ENCODE measurements at regions not wholly inside any gene's neighbourhood (a gene's known extent, or its start where the extent isn't known, plus 50 kb on each side); places are given as distances from the start of the nearest gene placed in this dataset.
"Not testable (repeated sequence)": the region's sequence is repeated elsewhere in the genome, so short reads cannot be mapped to it uniquely, and the experiment has no call there.

DNA sequence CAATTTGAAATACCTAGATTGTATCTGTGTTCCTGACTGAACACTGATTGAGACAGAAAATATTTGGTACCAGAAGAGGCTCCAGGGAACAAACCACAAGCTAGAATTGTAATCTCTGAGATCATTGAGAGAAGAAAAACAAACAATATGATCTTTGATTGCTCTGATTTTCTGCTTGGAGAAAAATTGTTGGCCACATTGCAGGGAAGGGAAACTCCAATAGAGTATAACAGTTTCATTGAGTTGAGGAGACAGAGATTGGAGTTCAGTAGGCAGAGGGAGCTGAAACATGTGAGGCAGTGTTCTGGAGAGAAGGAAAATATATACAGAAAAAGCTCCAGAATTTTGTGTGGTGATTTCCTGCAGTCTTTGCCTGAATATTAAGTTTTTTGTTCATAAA, 158.2 kb downstream of the C4orf33 start:
- DNase-seq (ENCODE audit: low read depth, low spot score) = no peak

DNA sequence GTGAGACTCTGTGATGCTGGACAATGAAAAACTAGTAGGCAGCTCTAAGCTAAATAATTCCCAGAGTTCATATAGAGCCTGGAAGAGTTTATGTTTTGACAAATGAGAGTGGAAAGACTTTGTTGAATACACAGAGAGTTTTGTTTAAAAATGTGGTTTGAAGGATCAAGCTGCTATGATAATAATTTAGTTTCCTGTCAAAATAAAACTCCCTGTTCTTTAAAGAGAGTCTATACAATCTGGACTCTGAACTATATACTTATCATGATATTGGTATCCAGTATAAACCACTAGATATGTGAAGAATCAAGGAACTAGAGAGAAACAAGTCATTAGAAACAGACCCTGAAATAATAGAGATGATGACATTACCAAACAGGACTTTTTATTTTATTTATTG, 158.6 kb downstream of the C4orf33 start:
- no peak for DNase-seq (ENCODE audit: low read depth, low spot score)

- no peak for DNase-seq (ENCODE audit: low read depth, low spot score)
Observed at GRCh38 chr4:129261584-129261983, 165.6 kb downstream of the C4orf33 start.

GRCh38 chr4:129264008-129264657, 168.2 kb downstream of the C4orf33 start:
- no peak for DNase-seq (ENCODE audit: low read depth, low spot score)

- DNase-seq (ENCODE audit: low read depth, low spot score) = no peak
Observed at GRCh38 chr4:129278868-129279267, 182.9 kb downstream of the C4orf33 start.

DNA sequence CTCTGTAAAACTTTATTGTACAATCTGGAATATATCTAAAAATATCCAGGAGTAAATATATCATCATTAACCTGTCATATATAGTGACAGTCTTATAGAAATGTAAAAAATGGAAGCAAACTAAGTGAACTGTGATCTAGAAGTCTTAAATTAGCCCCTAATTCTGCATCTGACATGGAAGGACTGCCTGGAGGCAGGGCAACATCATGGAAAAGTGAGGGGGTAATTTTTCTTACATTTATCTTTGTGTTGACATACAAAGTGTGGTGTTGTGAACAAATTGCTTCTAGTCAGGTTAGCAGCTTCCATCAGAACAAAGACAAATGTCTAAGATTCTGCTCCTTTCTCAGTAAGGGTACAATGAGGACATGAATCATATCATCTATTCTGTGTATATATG, 186.3 kb downstream of the C4orf33 start:
- no peak for DNase-seq (ENCODE audit: low read depth, low spot score)

- not testable (repeated sequence) for DNase-seq (ENCODE audit: low read depth, low spot score)
Observed at GRCh38 chr4:129292194-129292593, 196.2 kb downstream of the C4orf33 start.

DNA sequence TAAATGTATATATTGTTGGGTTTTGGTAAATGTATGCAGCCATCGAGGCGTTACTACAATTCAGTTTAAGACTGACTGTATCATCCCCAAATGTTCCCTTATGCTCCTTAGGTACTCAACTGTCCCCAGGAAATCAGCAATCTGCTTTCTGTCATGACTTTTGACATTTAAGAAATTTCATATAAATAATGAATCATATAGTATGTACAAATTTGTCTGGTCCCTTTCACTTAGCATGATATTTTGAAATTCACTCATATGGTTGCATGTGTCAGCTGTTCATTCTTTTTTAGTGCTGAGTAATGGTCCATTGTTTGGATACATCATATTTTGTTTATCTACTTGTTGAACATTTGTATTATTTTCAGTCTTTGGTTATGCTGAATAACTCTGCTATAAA, 218.8 kb downstream of the C4orf33 start:
- DNase-seq (ENCODE audit: low read depth, low spot score) = no peak

DNA sequence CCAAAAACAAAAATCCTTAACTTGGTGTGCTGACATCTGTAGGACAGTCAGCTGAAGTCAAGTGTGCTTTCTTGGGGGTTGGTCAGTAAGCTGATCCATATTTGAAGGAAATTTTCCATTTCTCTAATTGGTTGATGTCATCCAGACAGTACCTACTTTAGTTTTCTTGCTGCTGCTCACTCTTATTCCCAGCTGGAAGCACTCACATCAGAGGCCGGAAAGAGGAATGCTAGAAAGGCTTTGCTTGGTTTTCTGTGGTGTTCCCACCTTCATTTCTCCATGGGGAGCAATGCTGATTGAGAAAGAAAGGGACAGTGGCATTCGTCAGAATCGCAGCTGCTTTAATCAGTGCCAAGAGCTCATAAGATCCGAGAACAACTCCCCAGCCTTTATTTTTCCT, 227.0 kb downstream of the C4orf33 start:
- no peak for DNase-seq (ENCODE audit: low read depth, low spot score)

- no peak for DNase-seq (ENCODE audit: low read depth, low spot score)
Observed at GRCh38 chr4:129323658-129324057, 227.7 kb downstream of the C4orf33 start.

GRCh38 chr4:129326571-129327460, 230.9 kb downstream of the C4orf33 start:
- no peak for DNase-seq (ENCODE audit: low read depth, low spot score)

DNA sequence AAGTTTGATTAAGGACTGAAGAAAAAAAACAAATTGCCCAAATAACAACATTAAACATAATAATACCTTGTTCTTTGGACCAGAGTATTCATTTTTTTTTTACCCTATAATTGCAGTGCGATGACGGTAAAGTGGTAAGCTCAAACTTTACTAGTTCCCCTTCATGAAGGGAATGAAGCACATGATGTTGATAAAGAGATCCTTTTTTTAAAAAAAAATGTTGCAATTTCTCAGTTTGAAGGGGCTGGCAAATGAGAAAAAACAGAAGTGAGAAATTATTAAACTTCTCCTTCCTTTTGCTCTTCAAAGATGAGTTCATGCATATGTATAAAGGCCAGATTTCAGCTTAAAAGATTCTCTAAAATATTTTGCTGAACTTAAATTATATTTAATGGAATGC, 231.7 kb downstream of the C4orf33 start:
- no peak for DNase-seq (ENCODE audit: low read depth, low spot score)

DNA sequence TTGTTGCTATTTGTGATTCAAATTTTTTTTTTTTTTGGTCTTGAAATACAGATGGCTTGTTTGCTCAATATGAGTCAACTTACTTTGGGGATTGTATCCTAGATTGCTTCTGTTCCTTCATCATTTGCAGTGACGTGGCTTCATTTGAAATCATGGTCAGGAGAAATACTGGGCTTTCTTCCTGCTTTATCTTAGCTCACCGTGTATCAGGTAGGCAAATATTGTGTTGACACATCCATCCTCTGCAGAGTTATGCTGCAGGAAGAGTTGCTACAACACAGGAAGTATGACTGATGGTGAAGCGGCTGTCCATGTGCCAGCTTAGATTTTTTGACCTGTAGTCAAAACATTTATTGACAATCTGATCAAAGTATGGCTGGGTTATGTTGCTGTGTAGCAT, 232.2 kb downstream of the C4orf33 start:
- no peak for DNase-seq (ENCODE audit: low read depth, low spot score)

GRCh38 chr4:129334136-129334535, 238.2 kb downstream of the C4orf33 start:
- DNase-seq (ENCODE audit: low read depth, low spot score) = no peak

GRCh38 chr4:129335276-129335675, 239.3 kb downstream of the C4orf33 start:
- no peak for DNase-seq (ENCODE audit: low read depth, low spot score)

DNA sequence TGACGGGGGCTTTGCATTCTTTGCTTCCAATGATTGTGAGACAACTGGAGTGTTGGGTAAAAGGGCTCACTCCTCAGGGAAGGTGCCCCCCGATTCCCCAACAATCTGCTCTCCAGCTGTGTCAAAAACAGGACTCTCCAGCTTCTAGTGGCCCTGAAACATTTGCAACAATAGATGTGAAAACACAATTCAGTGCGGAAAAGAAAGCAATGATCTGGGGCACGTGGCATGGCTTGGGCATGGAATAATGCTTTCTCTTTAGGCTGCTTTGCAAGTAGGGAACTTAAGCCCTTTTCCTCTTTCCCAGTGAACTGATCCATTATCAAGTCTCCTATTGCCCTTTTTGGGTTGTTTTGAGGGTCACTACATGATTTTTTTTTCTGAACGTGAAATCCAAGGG, 239.9 kb downstream of the C4orf33 start:
- DNase-seq (ENCODE audit: low read depth, low spot score) = no peak

GRCh38 chr4:129336457-129337227, 240.7 kb downstream of the C4orf33 start:
- no peak for DNase-seq (ENCODE audit: low read depth, low spot score)

DNA sequence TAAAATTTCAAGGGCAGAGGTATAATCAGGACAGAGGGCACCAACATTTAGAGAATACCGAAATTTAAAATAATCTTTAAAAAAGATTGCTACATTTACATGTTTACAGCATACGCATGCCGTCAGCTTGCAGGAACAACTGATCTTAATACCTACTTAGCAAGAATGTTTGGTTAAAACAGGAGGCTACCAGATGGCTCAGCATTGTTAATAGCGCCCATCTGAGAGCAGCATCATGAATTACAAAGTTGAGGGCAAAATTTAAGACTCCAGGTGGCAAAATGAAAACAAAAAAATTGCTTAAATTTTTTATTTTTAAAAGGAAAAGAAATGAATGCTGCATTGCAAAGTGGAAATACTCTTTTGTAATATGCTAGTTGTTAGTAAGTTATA, 241.3 kb downstream of the C4orf33 start:
- no peak for DNase-seq (ENCODE audit: low read depth, low spot score)

DNA sequence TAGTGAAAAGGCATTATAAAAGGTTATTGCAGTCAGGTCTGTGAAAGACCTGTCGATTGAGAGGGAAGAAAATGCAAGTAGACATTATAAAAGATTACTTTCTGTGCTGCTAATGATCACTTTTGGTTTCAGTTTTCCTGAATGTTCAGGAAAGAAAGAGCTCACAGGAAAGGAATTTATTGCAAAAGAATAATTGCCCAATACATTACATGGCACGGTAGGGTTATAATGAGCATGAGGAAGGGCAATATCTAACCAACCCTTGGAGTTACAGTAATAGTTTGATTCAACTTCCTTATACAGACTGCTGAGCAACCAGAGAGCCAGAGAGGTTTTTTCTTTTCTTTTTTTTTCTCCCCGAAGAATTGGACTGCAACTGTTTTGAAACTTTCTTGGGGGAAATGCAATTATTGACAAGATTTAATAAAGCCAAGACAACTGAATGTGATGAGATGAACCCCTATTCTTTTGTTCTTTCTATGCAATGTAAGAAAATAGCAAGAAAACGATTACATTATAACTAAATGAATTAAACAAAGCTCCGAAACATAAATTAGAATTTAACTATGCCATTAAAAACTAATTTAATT, 247.0 kb downstream of the C4orf33 start:
- no peak for DNase-seq (ENCODE audit: low read depth, low spot score)

GRCh38 chr4:129344058-129344457, 248.1 kb downstream of the C4orf33 start:
- DNase-seq (ENCODE audit: low read depth, low spot score) = no peak

- no peak for DNase-seq (ENCODE audit: low read depth, low spot score)
Observed at GRCh38 chr4:129345609-129346008, 249.7 kb downstream of the C4orf33 start.

GRCh38 chr4:129346036-129346435, 250.1 kb downstream of the C4orf33 start:
- DNase-seq (ENCODE audit: low read depth, low spot score) = no peak
